Fibroblast of villous mesenchyme (primary cell): ENCODE measurements at regions not wholly inside any gene's neighbourhood (a gene's known extent, or its start where the extent isn't known, plus 50 kb on each side); places are given as distances from the start of the nearest gene placed in this dataset.

Source experiments
- DNase-seq: peaks from one replicate; pipeline ENCODE4 v3.0.0-alpha.2; 2010; ENCODE audit warnings: low read depth
- H3K4me3 ChIP-seq: 2 replicates; pipeline ENCODE4 v1.5.1; 2011; ENCODE audit warnings: low read depth, mild to moderate bottlenecking, low read length
- CTCF ChIP-seq: IDR thresholded peaks from 2 replicates; pipeline ENCODE4 v1.5.1; 2012; ENCODE audit warnings: low read depth, mild to moderate bottlenecking, low read length; ENCODE audit not compliant: insufficient read depth

DNA sequence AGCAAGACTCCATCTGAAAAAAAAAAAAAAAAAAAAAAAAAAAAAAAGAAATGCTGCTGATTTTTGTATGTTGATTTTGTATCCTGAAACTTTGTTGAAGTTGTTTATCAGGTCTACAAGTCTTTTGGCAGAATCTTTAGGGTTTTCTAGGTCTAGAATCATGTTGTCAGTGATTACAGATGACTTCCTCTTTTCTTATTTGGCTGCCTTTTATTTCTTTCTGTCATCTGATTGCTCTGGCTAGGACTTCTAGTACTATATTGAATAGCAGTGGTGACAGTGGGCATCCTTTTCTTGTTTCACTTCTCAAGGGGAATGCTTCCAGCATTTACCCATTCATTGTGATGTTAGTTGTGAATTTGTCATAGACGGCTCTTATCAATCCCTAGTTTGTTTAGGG is 334.4 kb downstream of the SPRY1 start:
- H3K4me3 ChIP-seq, result no peak overlapping the region
- DNase-seq, result no peak
- no peak for TF ChIP-seq CTCF

DNA sequence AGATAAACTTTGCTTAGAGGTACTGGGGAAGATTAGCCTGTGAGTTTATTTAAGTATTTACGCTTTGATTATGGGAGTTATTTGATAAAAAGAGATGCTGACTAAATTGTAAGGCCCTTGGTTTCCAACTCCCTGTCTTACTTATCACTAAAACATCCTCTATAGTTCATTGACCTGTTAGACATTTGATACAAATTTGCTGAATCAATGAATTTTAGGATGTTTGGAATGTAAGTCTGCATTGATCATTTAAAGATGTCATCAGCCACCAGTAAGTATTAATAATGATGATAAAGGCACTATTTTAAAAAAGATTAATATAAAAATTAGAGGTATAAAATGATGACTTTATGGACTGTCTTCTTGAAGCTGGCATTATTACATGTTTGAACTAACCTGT is 340.6 kb downstream of the SPRY1 start:
- no peak for TF ChIP-seq CTCF
- H3K4me3 ChIP-seq, result no peak overlapping the region
- DNase-seq, result no peak

DNA sequence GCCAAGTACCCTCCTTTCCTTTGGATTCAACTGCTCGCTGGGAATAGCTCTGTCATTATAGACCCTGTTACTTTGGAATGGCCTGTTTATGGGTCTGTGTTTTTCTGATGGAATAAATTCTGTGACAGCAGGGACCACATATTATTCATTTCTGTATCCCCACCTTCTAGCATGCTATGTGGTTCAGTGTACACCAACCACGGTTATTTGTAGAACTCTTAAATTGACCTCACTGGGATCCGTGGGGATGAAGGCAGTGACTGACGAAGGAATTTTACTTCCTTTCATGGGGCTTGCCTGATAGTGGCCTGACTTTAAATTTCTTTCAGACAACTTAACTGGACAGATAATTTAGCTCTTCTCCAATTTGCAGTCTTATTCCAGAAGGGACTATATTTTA is 343.2 kb downstream of the SPRY1 start:
- DNase-seq, result no peak
- H3K4me3 ChIP-seq, result no peak overlapping the region
- no peak for TF ChIP-seq CTCF

- no peak for TF ChIP-seq CTCF
- H3K4me3 ChIP-seq, result no peak overlapping the region
- DNase-seq, result peak; percentile 10
Observed at GRCh38 chr4:123740236-123740635, 343.6 kb downstream of the SPRY1 start.

- H3K4me3 ChIP-seq, result no peak overlapping the region
- DNase-seq, result no peak
- TF ChIP-seq CTCF, result no peak
Observed at GRCh38 chr4:123741906-123742305, 345.3 kb downstream of the SPRY1 start.

DNA sequence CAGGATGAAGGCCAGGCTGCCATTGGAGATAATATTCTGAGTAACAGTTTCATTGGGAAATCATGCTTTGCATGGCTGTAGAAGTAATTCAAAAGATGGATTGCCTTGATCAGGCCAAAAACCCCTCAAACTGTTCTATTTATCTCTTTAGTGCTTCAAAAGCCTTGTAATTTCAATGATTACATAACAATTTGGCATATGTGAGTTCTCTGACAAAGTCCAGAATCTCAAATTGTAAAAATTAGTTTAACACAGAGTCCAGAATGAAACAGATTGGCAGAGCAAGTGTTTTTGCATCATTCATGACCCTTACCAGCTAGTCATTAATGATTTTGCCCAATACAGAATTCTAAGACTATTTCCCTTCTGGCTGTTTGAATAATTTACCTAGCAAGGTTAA is 347.3 kb downstream of the SPRY1 start:
- no peak for DNase-seq
- no peak for TF ChIP-seq CTCF

DNA sequence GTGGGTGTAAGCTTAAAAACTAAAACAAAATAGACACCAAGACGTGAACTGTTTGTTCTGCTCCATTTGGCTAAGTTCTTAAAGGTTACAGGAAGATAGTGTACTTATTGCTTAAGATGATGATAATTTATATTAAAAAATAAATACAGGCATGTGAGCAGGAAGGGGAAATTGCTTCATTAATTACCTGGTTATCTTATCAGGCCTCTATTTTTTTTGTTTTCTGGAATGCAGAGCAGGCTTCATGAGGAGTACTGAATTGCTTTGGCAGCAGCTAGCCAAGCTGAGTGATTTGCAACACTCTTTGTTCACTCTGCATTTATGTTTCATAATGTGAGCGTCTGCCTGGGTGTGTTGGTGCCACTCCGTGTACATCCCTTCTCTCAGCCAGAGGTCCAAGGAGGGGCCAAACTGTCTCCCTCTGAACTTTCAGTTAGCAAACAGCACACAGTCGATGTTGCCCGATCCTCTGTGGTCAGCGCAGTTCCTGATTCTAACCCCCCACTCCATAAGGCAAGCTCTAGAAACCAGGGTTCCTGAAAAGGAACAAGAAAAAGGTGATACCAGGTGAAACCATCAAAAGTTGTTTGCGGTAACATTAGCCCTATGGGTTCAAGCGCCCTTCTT is 348.2 kb downstream of the SPRY1 start:
- no peak for TF ChIP-seq CTCF
- DNase-seq, result peak; percentile 43

More for the DNA sequence above, 347.3 kb downstream of the SPRY1 start:
- H3K4me3 ChIP-seq, result no peak overlapping the region

More for the DNA sequence above, 348.2 kb downstream of the SPRY1 start:
- no peak overlapping the region for H3K4me3 ChIP-seq
